AG10803 (cell line): ENCODE measurements at regions not wholly inside any gene's neighbourhood (a gene's known extent, or its start where the extent isn't known, plus 50 kb on each side); places are given as distances from the start of the nearest gene placed in this dataset.
"Not testable (repeated sequence)": the region's sequence is repeated elsewhere in the genome, so short reads cannot be mapped to it uniquely, and the experiment has no call there.

Experiments
- DNase-seq: peaks from one replicate; pipeline ENCODE4 v3.0.0; 2010; ENCODE audit warnings: low read depth
- H3K4me3 ChIP-seq: 2 replicates; pipeline ENCODE4 v1.5.1; 2011; ENCODE audit warnings: mild to moderate bottlenecking, low read length, control low read depth
- CTCF ChIP-seq: conservative IDR thresholded peaks from 2 replicates; pipeline ENCODE4 v1.5.1; 2011; ENCODE audit warnings: mild to moderate bottlenecking, low read length, control low read depth, inconsistent platforms

DNA sequence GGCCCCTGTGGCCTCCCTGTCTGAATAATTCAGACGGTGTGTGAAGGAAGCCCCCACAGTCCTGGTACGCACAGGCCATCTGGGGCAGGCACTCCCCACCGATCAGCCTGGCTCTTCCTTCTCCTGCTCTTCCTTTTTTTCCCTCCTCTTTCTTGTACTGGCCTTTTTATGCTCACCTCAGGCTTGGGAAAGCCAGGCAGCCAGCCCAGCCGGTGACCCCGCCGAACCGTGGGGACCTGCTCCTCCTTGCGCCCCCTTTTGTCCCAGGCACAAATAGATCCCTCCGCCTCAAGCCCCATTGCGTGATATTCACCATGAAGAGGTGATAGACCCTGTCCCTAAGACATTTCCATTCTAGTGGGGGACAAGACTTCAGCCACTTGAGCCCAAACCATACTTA, 80.2 kb upstream of the BRD7 start:
- TF ChIP-seq CTCF: no peak
- DNase-seq: no peak
- H3K4me3 ChIP-seq: no peak overlapping the region

GRCh38 chr16:50448522-50448921, 79.7 kb upstream of the BRD7 start:
- no peak for TF ChIP-seq CTCF
- DNase-seq: no peak
- no peak overlapping the region for H3K4me3 ChIP-seq

DNA sequence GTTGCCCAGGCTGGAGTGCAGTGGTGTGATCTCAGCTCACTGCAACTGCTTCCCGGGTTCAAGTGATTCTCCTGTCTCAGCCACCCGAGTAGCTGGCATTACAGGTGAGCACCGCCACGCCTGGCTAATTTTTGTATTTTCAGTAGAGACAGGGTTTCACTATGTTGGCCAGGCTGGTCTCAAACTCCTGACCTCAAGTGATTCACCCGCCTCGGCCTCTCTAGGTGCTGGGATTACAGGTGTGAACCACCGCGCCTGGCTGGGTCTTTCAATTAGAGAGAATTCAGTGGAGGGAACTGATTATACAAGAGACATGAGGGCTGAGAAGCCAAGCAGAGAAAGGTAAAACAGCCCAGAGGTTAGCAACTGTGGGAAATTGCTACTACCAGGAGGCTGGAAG, 78.6 kb upstream of the BRD7 start:
- DNase-seq: not testable (repeated sequence)

GRCh38 chr16:50446861-50447260, 78.1 kb upstream of the BRD7 start:
- no peak for TF ChIP-seq CTCF
- DNase-seq: no peak

More for the DNA sequence above, 78.6 kb upstream of the BRD7 start:
- not testable (repeated sequence) for H3K4me3 ChIP-seq

DNA sequence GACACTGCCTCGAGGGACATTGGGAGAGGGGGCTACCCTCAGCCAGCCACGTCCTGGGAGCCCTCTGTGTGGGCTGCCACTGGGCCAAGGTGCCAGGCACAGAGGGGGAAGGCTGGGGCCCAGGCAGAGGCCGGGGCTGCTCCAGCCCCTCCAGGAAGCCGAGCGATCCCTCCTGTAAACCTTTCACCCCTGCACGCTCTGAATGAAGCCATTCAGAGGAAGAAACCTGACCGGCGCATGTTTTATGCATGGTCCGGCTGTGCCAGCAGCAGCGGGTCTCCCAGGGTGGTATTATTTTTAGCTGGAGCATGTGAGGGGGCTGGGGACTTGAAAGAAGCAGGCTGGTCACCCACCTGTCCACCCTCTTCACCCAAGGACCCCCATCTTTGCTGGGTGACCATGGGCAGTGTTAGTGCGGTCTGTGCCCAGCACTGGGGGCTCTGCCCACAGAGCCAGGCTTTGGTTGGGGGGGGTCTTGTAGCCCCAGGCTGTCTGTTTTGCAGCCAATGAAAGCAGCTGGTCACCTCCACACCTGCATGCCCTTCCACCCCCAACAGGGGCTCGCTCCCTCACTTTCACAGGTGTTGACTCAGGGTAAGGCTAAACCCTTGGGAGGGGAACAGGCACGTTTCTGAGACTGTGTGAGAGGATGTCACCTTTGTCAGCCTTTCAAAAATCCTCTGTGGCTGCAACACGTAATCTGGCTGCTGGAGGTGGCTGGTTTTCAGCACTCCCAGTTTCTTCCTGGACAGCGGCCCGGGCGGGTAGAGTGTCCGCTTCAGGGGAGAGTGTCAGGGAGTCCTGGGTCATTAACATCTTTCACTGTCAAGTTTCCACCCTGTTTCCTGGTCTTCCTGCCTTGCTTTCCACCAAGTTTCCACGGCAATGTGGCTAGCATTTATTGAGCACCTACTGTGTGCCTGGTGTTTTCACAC, 77.1 kb upstream of the BRD7 start:
- TF ChIP-seq CTCF: no peak

More at GRCh38 chr16:50446861-50447260, 78.1 kb upstream of the BRD7 start:
- no peak overlapping the region for H3K4me3 ChIP-seq

DNA sequence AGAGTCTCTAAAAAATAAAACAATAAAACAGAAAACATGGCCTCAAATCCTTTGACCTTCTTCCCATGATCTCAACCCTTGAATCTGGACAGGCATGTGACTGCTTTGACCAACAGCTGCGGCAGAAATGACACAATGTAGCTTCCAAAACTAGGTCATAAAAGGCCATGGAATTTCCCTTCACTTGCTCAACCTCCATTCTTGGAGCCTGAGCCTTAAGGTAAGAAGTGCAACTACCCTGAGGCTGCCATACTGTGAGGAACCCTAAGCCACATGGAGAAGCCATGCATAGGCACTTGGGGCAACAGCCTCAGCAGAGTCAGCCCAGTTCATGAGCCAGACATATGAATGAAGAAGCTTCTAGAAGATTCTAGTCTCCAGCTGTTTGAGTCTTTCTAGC, 75.7 kb upstream of the BRD7 start:
- no peak for DNase-seq
- no peak for TF ChIP-seq CTCF
- H3K4me3 ChIP-seq: no peak overlapping the region

More for the DNA sequence above, 77.1 kb upstream of the BRD7 start:
- no peak for DNase-seq
- no peak overlapping the region for H3K4me3 ChIP-seq

GRCh38 chr16:50442221-50442620, 73.4 kb upstream of the BRD7 start:
- H3K4me3 ChIP-seq: no peak overlapping the region
- no peak for DNase-seq
- no peak for TF ChIP-seq CTCF
